ENCODE measurements at regions not wholly inside any gene's neighbourhood (a gene's known extent, or its start where the extent isn't known, plus 50 kb on each side); places are given as distances from the start of the nearest gene placed in this dataset.

GRCh38 chr7:46147871-46148270 lies 226.8 kb upstream of the IGFBP3 start:
- CTCF ChIA-PET, result no interaction called here
- no peak overlapping the region for H3K27ac Mint-ChIP-seq

GRCh38 chr7:46146454-46147255 lies 225.6 kb upstream of the IGFBP3 start:
- ChIA-PET POLR2A (no interaction called here), CTCF (no interaction called here)
- Mint-ChIP-seq H3K27ac (no peak overlapping the region), H3K4me3 (no peak overlapping the region), H3K9me3 (peaks cover 2% of the 10 kb centered on the region), H3K36me3 (ENCODE audit: low read depth) (no peaks in the 10 kb centered on the region), H3K27me3 (no peaks in the 10 kb centered on the region), H3K4me1 (ENCODE audit: low read depth) (no peaks in the 10 kb centered on the region)
- no peak for TF ChIP-seq CTCF (IDR thresholded peaks at IDR 0.05)
- DNase-seq (no peak), ATAC-seq (no peak)
- intact Hi-C loops (cut with micrococcal nuclease), result no loop called here

More at GRCh38 chr7:46147871-46148270, 226.8 kb upstream of the IGFBP3 start:
- Mint-ChIP-seq H3K36me3 (ENCODE audit: low read depth) (no peaks in the 10 kb centered on the region), H3K27me3 (no peaks in the 10 kb centered on the region), H3K9me3 (peaks cover 2% of the 10 kb centered on the region), H3K4me1 (ENCODE audit: low read depth) (no peaks in the 10 kb centered on the region), H3K4me3 (no peak overlapping the region)
- intact Hi-C loops (cut with micrococcal nuclease), result no loop called here
- ATAC-seq (no peak), DNase-seq (no peak)
- no peak for TF ChIP-seq CTCF (IDR thresholded peaks at IDR 0.05)
- POLR2A ChIA-PET, result no interaction called here

- ChIA-PET POLR2A (no interaction called here), CTCF (no interaction called here)
- no peak for DNase-seq
- no peak overlapping the region for H3K27ac Mint-ChIP-seq
- H3K4me3 Mint-ChIP-seq, result no peak overlapping the region
- TF ChIP-seq CTCF (IDR thresholded peaks at IDR 0.05), result no peak
- H3K27me3 Mint-ChIP-seq, result no peaks in the 10 kb centered on the region
- intact Hi-C loops (cut with micrococcal nuclease), result no loop called here
- ATAC-seq, result no peak
- peaks cover 2% of the 10 kb centered on the region for H3K9me3 Mint-ChIP-seq
- no peaks in the 10 kb centered on the region for H3K4me1 Mint-ChIP-seq (ENCODE audit: low read depth)
- no peaks in the 10 kb centered on the region for H3K36me3 Mint-ChIP-seq (ENCODE audit: low read depth)
Observed at GRCh38 chr7:46145412-46145811, 224.3 kb upstream of the IGFBP3 start.

GRCh38 chr7:46143949-46144917 lies 223.2 kb upstream of the IGFBP3 start:
- Mint-ChIP-seq H3K9me3 (no peaks in the 10 kb centered on the region), H3K36me3 (ENCODE audit: low read depth) (no peaks in the 10 kb centered on the region), H3K4me1 (ENCODE audit: low read depth) (no peaks in the 10 kb centered on the region), H3K27ac (no peak overlapping the region), H3K4me3 (no peak overlapping the region), H3K27me3 (no peaks in the 10 kb centered on the region)
- POLR2A ChIA-PET, result no interaction called here
- DNase-seq (no peak), ATAC-seq (no peak)
- intact Hi-C loops (cut with micrococcal nuclease), result no loop called here
- TF ChIP-seq CTCF (IDR thresholded peaks at IDR 0.05), result no peak
- CTCF ChIA-PET, result no interaction called here

- intact Hi-C loops (cut with micrococcal nuclease), result no loop called here
- ATAC-seq, result no peak
- Mint-ChIP-seq H3K9me3 (no peaks in the 10 kb centered on the region), H3K36me3 (ENCODE audit: low read depth) (no peaks in the 10 kb centered on the region), H3K27ac (no peak overlapping the region), H3K4me3 (no peak overlapping the region), H3K4me1 (ENCODE audit: low read depth) (no peaks in the 10 kb centered on the region), H3K27me3 (no peaks in the 10 kb centered on the region)
- CTCF ChIA-PET, result no interaction called here
- DNase-seq, result no peak
- no peak for TF ChIP-seq CTCF (IDR thresholded peaks at IDR 0.05)
- POLR2A ChIA-PET, result no interaction called here
Observed at GRCh38 chr7:46143421-46143820, 222.3 kb upstream of the IGFBP3 start.
